Liver (tissue), 3 donors: ENCODE measurements at regions not wholly inside any gene's neighbourhood (a gene's known extent, or its start where the extent isn't known, plus 50 kb on each side); places are given as distances from the start of the nearest gene placed in this dataset.

Experiments
- CTCF ChIP-seq: fragments of 150-350 bp; IDR thresholded peaks from 2 replicates; pipeline ENCODE4 v1.5.1; 2017; ENCODE audit warnings: improper control_type of control experiment, low read depth, low read length; ENCODE audit not compliant: missing input control
- JUND ChIP-seq, 2 donors: IDR thresholded peaks; 2 replicates each; pipeline ENCODE4 v1.6.1; 2016; ENCODE audit warnings: antibody characterized with exemption in 2 of 2
- RAD21 ChIP-seq, 2 donors: IDR thresholded peaks; 2 replicates each; pipeline ENCODE4 v1.6.1; 2016; ENCODE audit warnings: antibody characterized with exemption in 2 of 2, mild to moderate bottlenecking in 2 of 2
- REST ChIP-seq: IDR thresholded peaks from 2 replicates; pipeline ENCODE4 v1.6.1; 2016; ENCODE audit warnings: antibody characterized with exemption, mild to moderate bottlenecking
- donor health status: healthy.
- donor health status: healthy.

DNA sequence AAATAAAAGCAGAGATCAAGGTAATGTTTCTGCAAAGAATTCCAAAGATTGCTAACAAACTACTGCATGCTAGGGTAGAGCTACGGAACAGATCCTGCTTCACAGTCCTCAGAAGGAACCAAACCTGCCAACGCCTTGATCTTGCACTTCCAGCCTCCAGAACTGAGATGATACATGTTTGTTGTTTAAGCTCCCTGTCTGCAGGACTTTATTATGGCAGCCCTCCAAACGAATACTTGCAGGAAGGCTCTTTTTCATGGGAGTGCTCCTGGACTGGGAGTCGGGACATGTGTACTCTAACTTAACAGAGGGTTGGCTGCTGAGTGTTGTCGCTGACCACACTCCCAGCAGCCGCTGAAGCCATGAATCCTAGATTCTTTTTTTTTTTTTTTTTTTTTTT, 808.8 kb upstream of the EEF2KMT start:
- TF ChIP-seq CTCF (no peak), RAD21 (IDR thresholded peaks at IDR 0.05) (no peak), REST (no peak), JUND (IDR thresholded peaks at IDR 0.05) (no peak)
